ENCODE measurements at regions not wholly inside any gene's neighbourhood (a gene's known extent, or its start where the extent isn't known, plus 50 kb on each side); places are given as distances from the start of the nearest gene placed in this dataset.

DNA sequence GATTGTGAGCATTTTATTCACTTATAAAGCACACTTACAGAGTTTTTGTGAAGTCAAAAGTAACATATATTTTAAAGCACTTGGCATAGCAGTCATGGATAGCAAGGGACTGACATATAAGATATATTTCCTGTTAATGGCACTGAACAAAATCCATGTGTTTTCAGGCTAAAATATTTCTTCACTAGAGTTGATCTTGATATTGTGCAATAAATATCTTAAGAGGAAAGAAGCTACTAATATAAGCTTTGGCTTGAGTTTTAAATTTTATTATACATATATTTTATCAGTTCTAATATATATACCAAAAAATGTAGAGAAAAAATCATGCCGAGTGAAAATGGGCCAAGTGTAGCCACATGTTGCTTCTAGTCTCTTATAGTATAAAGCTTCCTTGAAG lies 189.7 kb upstream of the DPP10 start:
- CTCF ChIA-PET = no interaction called here
- BruUV-seq (replicated peaks) = no TSS peak
- no peak overlapping the region for H2AFZ ChIP-seq (ENCODE audit: low read length)
- no peaks in the 10 kb centered on the region for H3K79me2 ChIP-seq (ENCODE audit: low read length)
- H3K4me1 ChIP-seq (ENCODE audit: insufficient read depth, low read length) = no peaks in the 10 kb centered on the region
- intact Hi-C loops (cut with micrococcal nuclease) = no loop called here
- no peak for DNase-seq
- H3K4me3 ChIP-seq (ENCODE audit: low read length) = no peak overlapping the region
- ATAC-seq = no peak
- H4K20me1 ChIP-seq (ENCODE audit: low read length) = no peaks in the 10 kb centered on the region
- peaks cover 11% of the 10 kb centered on the region; the same call in 1 of the 2 replicates for H3K27me3 ChIP-seq (ENCODE audit: low read length)
- no peaks in the 10 kb centered on the region for H3F3A ChIP-seq (ENCODE audit: low read length, unreplicated experiment)
- no peaks in the 10 kb centered on the region for H3K9me2 ChIP-seq (replicated peaks; ENCODE audit: low read length)
- H3K9me3 ChIP-seq (ENCODE audit: low read length) = no peaks in the 10 kb centered on the region
- POLR2A ChIA-PET (ENCODE audit: unreplicated experiment) = no interaction called here
- no peak overlapping the region for H3K27ac ChIP-seq (ENCODE audit: low read length)
- no peak for TF ChIP-seq EZH2phosphoT487 (IDR thresholded peaks at IDR 0.05; ENCODE audit: borderline replicate concordance, low read length)
- TF ChIP-seq, protein P1, sequence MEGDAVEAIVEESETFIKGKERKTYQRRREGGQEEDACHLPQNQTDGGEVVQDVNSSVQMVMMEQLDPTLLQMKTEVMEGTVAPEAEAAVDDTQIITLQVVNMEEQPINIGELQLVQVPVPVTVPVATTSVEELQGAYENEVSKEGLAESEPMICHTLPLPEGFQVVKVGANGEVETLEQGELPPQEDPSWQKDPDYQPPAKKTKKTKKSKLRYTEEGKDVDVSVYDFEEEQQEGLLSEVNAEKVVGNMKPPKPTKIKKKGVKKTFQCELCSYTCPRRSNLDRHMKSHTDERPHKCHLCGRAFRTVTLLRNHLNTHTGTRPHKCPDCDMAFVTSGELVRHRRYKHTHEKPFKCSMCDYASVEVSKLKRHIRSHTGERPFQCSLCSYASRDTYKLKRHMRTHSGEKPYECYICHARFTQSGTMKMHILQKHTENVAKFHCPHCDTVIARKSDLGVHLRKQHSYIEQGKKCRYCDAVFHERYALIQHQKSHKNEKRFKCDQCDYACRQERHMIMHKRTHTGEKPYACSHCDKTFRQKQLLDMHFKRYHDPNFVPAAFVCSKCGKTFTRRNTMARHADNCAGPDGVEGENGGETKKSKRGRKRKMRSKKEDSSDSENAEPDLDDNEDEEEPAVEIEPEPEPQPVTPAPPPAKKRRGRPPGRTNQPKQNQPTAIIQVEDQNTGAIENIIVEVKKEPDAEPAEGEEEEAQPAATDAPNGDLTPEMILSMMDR (conservative IDR thresholded peaks at IDR 0.05; ENCODE audit: low read depth, low read length) = no peak
- no peak overlapping the region for H3K4me2 ChIP-seq (ENCODE audit: low read length)
- H3K9ac ChIP-seq (ENCODE audit: low read length) = no peak overlapping the region
- no peaks in the 10 kb centered on the region for H3K36me3 ChIP-seq (ENCODE audit: low read depth, low read length)

DNA sequence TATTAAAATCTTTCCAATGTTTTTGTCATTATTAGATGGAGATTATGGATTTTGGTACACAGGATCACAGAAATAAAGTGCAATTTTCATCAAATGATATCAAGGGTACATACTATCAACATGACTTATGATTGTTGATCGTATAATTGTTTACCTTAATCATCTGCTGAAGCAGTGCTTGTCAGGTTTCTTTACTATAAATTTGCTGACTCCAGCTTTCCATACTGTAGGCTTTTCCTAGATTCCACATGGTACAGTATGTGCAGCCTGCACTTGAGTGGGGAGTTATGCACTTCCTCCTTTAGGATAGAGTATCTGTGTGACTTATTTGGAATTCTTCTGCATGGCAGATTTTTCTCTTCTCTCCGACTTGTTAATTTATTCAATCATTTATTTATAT lies 187.6 kb upstream of the DPP10 start:
- no TSS peak for BruUV-seq (replicated peaks)
- Histone ChIP-seq H3K27ac (ENCODE audit: low read length) (no peak overlapping the region), H3K79me2 (ENCODE audit: low read length) (no peaks in the 10 kb centered on the region), H2AFZ (ENCODE audit: low read length) (no peak overlapping the region), H3K9me2 (replicated peaks; ENCODE audit: low read length) (no peaks in the 10 kb centered on the region), H3F3A (ENCODE audit: low read length, unreplicated experiment) (no peaks in the 10 kb centered on the region), H3K4me3 (ENCODE audit: low read length) (no peak overlapping the region), H4K20me1 (ENCODE audit: low read length) (no peaks in the 10 kb centered on the region), H3K9me3 (ENCODE audit: low read length) (no peaks in the 10 kb centered on the region), H3K4me1 (ENCODE audit: insufficient read depth, low read length) (no peaks in the 10 kb centered on the region), H3K9ac (ENCODE audit: low read length) (no peak overlapping the region), H3K4me2 (ENCODE audit: low read length) (no peak overlapping the region), H3K27me3 (ENCODE audit: low read length) (no peaks in the 10 kb centered on the region; the same call in 1 of the 2 replicates), H3K36me3 (ENCODE audit: low read depth, low read length) (no peaks in the 10 kb centered on the region)
- ATAC-seq = no peak
- TF ChIP-seq EZH2 (IDR thresholded peaks at IDR 0.05; ENCODE audit: low read length, unreplicated experiment) (no peak), EZH2phosphoT487 (IDR thresholded peaks at IDR 0.05; ENCODE audit: borderline replicate concordance, low read length) (no peak)
- TF ChIP-seq, protein P1 (conservative IDR thresholded peaks at IDR 0.05; ENCODE audit: low read depth, low read length) = no peak
- intact Hi-C loops (cut with micrococcal nuclease) = no loop called here
- CTCF ChIA-PET = no interaction called here
- DNase-seq = no peak
- POLR2A ChIA-PET (ENCODE audit: unreplicated experiment) = no interaction called here

DNA sequence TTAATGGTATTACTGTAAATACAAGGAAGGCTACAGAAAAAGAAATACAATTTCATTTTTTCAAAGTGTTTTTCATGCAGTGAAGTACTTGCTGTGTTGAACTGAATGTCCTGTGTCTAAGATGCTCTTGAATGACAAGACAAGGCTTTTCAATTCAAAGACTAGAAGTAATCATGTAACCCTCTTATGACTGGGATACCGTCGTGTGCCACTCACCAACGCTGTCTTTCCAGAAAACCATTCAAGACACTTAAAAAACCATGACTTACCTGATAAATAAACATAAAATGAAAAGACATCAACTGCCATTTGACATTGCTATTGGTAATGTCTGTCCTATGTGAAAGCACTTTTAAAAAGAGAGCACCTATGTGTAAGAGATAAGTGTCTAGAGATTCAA lies 183.1 kb upstream of the DPP10 start:
- DNase-seq (no peak), ATAC-seq (no peak)
- H3K79me2 ChIP-seq (ENCODE audit: low read length) = no peaks in the 10 kb centered on the region
- no peaks in the 10 kb centered on the region for H3K9me3 ChIP-seq (ENCODE audit: low read length)
- no peak overlapping the region for H2AFZ ChIP-seq (ENCODE audit: low read length)
- H3K4me3 ChIP-seq (ENCODE audit: low read length) = no peak overlapping the region
- POLR2A ChIA-PET (ENCODE audit: unreplicated experiment) = no interaction called here
- no peaks in the 10 kb centered on the region for H3K4me1 ChIP-seq (ENCODE audit: insufficient read depth, low read length)
- no peak overlapping the region for H3K27ac ChIP-seq (ENCODE audit: low read length)
- H3K27me3 ChIP-seq (ENCODE audit: low read length) = peaks cover 14% of the 10 kb centered on the region
- H3F3A ChIP-seq (ENCODE audit: low read length, unreplicated experiment) = no peaks in the 10 kb centered on the region
- intact Hi-C loops (cut with micrococcal nuclease) = no loop called here
- no TSS peak for BruUV-seq (replicated peaks)
- H3K9me2 ChIP-seq (replicated peaks; ENCODE audit: low read length) = no peaks in the 10 kb centered on the region
- no peak overlapping the region for H3K4me2 ChIP-seq (ENCODE audit: low read length)
- TF ChIP-seq, protein P1 (conservative IDR thresholded peaks at IDR 0.05; ENCODE audit: low read depth, low read length) = no peak
- no peak for TF ChIP-seq EZH2 (IDR thresholded peaks at IDR 0.05; ENCODE audit: low read length, unreplicated experiment)
- TF ChIP-seq EZH2phosphoT487 (IDR thresholded peaks at IDR 0.05; ENCODE audit: borderline replicate concordance, low read length) = no peak
- no peaks in the 10 kb centered on the region for H3K36me3 ChIP-seq (ENCODE audit: low read depth, low read length)
- H3K9ac ChIP-seq (ENCODE audit: low read length) = no peak overlapping the region
- CTCF ChIA-PET = no interaction called here
- H4K20me1 ChIP-seq (ENCODE audit: low read length) = no peaks in the 10 kb centered on the region

Data from PC-3 (cell line).